ENCODE measurements at regions not wholly inside any gene's neighbourhood (a gene's known extent, or its start where the extent isn't known, plus 50 kb on each side); places are given as distances from the start of the nearest gene placed in this dataset.

DNA sequence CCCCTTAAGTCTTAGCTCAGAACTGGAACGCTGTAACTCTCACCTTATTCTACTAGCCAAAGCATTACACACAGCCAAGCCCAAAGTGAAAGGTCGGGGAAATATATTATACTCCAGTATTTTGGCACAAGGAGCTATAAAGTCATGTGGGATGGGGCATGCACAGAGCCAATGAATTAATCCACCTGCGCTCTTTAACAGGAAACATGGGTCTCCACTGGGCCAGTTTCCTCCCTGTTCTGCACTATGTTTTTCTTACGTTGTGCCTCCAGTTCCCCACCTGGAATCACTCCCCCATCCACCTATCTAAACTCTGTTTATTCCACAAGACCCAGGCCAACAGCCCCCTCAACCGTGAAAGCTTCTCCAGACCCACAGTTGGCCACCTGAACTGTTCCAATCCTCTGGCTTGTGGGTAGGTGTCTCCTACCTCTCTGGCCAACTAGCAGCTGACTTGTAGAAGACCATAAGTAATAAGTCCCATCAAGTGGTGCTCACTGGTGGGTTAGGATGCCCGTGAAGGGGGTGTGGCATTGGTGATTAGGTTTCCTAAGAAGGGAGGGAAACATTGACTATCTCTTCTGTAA lies 286.9 kb downstream of the NPIPA8 start:
- Histone ChIP-seq H3K36me3 (no peaks in the 10 kb centered on the region), H3K4me3 (no peak overlapping the region), H3K27ac (no peak overlapping the region), H3K27me3 (peaks cover 25% of the 10 kb centered on the region), H3K4me1 (no peaks in the 10 kb centered on the region), H3K9me3 (peaks cover 0 to 12% (median 0%) of the 10 kb centered on the region in 3 donors)
- no peak for TF ChIP-seq POLR2AphosphoS5 (IDR thresholded peaks at IDR 0.05)
- TF ChIP-seq, protein P1, sequence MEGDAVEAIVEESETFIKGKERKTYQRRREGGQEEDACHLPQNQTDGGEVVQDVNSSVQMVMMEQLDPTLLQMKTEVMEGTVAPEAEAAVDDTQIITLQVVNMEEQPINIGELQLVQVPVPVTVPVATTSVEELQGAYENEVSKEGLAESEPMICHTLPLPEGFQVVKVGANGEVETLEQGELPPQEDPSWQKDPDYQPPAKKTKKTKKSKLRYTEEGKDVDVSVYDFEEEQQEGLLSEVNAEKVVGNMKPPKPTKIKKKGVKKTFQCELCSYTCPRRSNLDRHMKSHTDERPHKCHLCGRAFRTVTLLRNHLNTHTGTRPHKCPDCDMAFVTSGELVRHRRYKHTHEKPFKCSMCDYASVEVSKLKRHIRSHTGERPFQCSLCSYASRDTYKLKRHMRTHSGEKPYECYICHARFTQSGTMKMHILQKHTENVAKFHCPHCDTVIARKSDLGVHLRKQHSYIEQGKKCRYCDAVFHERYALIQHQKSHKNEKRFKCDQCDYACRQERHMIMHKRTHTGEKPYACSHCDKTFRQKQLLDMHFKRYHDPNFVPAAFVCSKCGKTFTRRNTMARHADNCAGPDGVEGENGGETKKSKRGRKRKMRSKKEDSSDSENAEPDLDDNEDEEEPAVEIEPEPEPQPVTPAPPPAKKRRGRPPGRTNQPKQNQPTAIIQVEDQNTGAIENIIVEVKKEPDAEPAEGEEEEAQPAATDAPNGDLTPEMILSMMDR (IDR thresholded peaks at IDR 0.05), result no peak
- no peak for TF ChIP-seq POLR2A (IDR thresholded peaks at IDR 0.05)
- no peak for TF ChIP-seq EP300 (IDR thresholded peaks at IDR 0.05)
- no peak for ATAC-seq
- WGBS, 2 donors (ENCODE audit: low coverage in 1 of 2), result 56 to 74% methylated on average over 3 to 4 of the region's 6 CpGs

DNA sequence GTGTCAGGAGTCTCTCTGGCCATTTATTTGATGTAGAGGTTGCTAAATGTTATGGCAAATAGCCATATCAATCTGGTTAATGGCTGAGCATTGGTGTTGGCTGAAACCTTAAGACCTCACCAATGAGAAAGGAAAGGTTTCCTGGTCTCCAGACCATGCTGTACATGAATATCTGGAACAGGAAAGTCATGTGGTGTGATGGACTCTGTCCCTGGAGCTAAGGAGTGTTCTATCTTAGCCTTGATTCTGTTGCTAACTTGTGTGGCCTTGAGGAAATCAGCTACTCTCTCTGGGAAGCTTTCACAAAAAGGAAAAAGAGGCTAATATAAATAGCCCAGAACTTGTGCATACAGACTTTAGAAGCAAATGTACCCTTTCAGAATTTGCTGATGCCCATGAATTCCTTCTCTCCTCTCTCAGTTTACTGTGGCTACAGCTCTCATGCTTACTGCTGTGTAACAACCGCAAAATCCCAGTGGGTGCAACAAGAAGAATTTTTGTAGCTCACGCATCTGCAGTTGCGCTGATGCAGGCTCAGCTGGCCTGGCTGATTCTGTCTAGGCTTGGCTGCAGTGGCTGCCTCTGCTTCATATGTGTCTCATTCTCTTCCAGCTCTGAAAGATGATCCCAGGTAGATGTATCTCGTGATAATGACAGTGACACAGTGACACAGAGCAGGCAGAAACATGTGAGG lies 287.5 kb downstream of the NPIPA8 start:
- peaks cover 24% of the 10 kb centered on the region for H3K27me3 ChIP-seq
- peaks cover 0 to 12% (median 0%) of the 10 kb centered on the region in 3 donors for H3K9me3 ChIP-seq
- no peaks in the 10 kb centered on the region for H3K36me3 ChIP-seq
- ATAC-seq, result no peak
- TF ChIP-seq POLR2A (IDR thresholded peaks at IDR 0.05) (no peak), POLR2AphosphoS5 (IDR thresholded peaks at IDR 0.05) (no peak), EP300 (IDR thresholded peaks at IDR 0.05) (no peak)
- TF ChIP-seq, protein P1 (IDR thresholded peaks at IDR 0.05), result no peak
- H3K27ac ChIP-seq, result no peak overlapping the region
- H3K4me3 ChIP-seq, result no peak overlapping the region
- no peaks in the 10 kb centered on the region for H3K4me1 ChIP-seq
- 67 to 80% methylated on average over 1 of the region's 4 CpGs for WGBS, 2 donors (ENCODE audit: low coverage in 1 of 2)

DNA sequence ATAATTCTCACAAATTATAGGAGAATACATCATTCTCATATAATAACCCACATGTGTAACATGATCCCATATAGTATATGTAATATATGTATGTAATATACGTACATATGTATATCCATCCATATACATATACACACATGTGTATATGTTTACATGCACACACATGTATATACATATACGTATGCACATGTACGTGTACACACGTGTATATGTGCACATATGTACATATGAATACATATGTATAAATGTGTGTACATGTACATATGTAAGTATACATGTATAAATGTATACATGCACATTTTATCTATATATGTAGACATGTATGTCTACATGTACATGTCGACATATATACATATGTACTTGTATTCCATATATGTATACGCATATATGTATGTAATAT lies 288.8 kb downstream of the NPIPA8 start:
- 86 to 93% methylated on average over 6 of the region's 6 CpGs for WGBS, 2 donors (ENCODE audit: low coverage in 1 of 2)
- no peak for ATAC-seq
- H3K9me3 ChIP-seq, result peaks cover 0 to 5% (median 0%) of the 10 kb centered on the region in 3 donors
- no peaks in the 10 kb centered on the region for H3K4me1 ChIP-seq
- no peak for TF ChIP-seq EP300 (IDR thresholded peaks at IDR 0.05)
- H3K36me3 ChIP-seq, result no peaks in the 10 kb centered on the region
- peaks cover 22% of the 10 kb centered on the region for H3K27me3 ChIP-seq
- H3K4me3 ChIP-seq, result no peak overlapping the region
- H3K27ac ChIP-seq, result no peak overlapping the region

DNA sequence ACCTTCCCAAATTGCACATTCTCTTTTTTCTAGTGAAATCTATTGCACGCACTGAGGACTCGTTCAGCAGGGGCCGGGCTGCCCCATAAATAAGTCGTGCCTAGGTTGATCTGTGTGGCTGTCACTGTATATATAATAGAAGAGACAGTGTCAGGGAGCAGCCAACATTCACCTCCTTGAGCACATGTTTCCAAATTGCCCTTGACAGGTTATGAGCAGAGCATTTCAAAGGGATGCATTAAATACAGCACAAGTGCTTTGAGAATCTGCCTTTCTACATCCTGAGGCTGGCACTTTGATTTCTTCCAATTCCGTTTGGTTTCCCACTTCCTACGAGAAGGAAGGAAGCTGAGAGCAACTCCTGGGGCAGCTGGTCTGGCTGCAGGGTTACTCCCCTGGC lies 291.2 kb downstream of the NPIPA8 start:
- TF ChIP-seq POLR2A (IDR thresholded peaks at IDR 0.05) (no peak), POLR2AphosphoS5 (IDR thresholded peaks at IDR 0.05) (no peak), EP300 (IDR thresholded peaks at IDR 0.05) (no peak)
- TF ChIP-seq, protein P1 (IDR thresholded peaks at IDR 0.05), result no peak
- no peak overlapping the region for H3K27ac ChIP-seq
- H3K4me1 ChIP-seq, result no peaks in the 10 kb centered on the region
- H3K9me3 ChIP-seq, result no peaks in the 10 kb centered on the region
- H3K4me3 ChIP-seq, result no peak overlapping the region
- H3K27me3 ChIP-seq, result peaks cover 21% of the 10 kb centered on the region
- no peak for ATAC-seq
- WGBS, 2 donors (ENCODE audit: low coverage in 1 of 2), result 55 to 64% methylated on average over 5 to 6 of the region's 6 CpGs
- no peaks in the 10 kb centered on the region for H3K36me3 ChIP-seq

DNA sequence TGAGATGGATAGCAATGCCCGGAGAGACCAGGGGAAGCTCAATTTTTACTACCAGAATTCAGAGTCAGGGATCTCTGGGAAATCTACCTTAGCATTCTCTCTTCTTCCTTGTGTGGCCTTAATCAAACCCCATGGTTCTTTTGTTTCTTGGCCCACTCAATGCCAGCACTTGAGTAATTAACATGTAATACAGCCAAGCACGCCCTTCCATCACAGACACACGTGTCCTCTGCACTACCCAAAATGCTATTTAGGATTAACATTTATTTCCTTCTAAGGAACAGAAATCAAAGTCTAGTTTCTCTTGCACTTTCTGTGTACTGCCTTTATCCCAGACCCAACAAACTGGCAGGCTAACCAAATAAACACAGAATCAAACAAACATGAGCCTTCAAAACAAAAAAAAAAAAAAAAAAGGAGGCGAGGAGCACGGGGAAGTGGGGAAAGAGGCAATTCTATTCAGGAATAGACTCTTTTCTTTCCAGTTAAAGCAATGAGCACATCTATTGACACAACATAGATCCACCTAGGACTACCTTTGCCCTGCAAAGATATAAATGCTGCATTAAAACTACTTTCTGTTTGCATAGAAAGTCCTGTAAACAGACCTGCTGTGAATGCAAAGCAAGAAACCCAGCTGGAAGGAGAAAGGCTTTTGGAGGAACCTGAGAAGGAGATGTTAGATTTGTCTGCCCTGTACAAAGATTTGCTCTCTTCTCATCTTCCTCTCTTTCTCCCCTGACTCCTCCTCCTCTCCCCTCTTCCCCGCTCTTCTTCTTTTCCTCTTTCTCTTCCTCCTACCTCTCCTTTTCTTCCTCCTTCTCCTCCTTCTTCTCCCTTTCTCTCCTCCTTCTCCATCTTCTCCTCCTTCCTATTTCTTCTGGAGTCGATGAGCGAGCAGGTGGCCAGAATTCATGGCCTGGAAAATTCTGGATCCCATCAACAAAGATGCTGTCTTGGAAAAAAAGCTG lies 294.4 kb downstream of the NPIPA8 start:
- TF ChIP-seq, protein P1 (IDR thresholded peaks at IDR 0.05), result no peak
- TF ChIP-seq POLR2A (IDR thresholded peaks at IDR 0.05) (no peak), EP300 (IDR thresholded peaks at IDR 0.05) (no peak), POLR2AphosphoS5 (IDR thresholded peaks at IDR 0.05) (no peak)
- Histone ChIP-seq H3K27me3 (peaks cover 24% of the 10 kb centered on the region), H3K4me1 (no peaks in the 10 kb centered on the region), H3K9me3 (no peaks in the 10 kb centered on the region), H3K27ac (no peak overlapping the region), H3K4me3 (no peak overlapping the region), H3K36me3 (no peaks in the 10 kb centered on the region)
- 34 to 56% methylated on average over 5 to 8 of the region's 8 CpGs for WGBS, 2 donors (ENCODE audit: low coverage in 1 of 2)
- ATAC-seq, result no peak

Measured in gastroesophageal sphincter (tissue), 4 donors.